Lung (tissue), 11 donors: ENCODE measurements at regions not wholly inside any gene's neighbourhood (a gene's known extent, or its start where the extent isn't known, plus 50 kb on each side); places are given as distances from the start of the nearest gene placed in this dataset.

Experiments
- ATAC-seq: fragments of 200-7000 bp; cut with Tn5 transposase; one replicate; pipeline ENCODE4 v1.9.1; 2020; ENCODE audit warnings: moderate number of reproducible peaks; ENCODE audit not compliant: insufficient read depth, low FRiP score
- DNase-seq, 3 donors: peaks; one replicate each; pipeline ENCODE4 v3.0.0-alpha.2; 2013 to 2017
- H3K27ac ChIP-seq, 2 donors: one replicate each; pipeline ENCODE4 v1.5.1; 2013; ENCODE audit warnings: mild to moderate bottlenecking in 2 of 2, moderate library complexity in 2 of 2, control low read depth in 1 of 2, inconsistent platforms in 1 of 2, low read depth in 1 of 2, low read length in 1 of 2
- H3K27me3 ChIP-seq, 3 donors: one replicate each; pipeline ENCODE4 v1.5.1; 2013; ENCODE audit warnings: low read length in 2 of 3; ENCODE audit not compliant: control insufficient read depth in 3 of 3, insufficient read depth in 3 of 3
- H3K36me3 ChIP-seq, 4 donors: one replicate each; pipeline ENCODE4 v1.5.1; 2013; ENCODE audit warnings: low read length in 4 of 4, mild to moderate bottlenecking in 1 of 4, moderate library complexity in 1 of 4; ENCODE audit not compliant: control insufficient read depth in 4 of 4, insufficient read depth in 4 of 4
- H3K4me1 ChIP-seq, 5 donors: one replicate each; pipeline ENCODE4 v1.5.1; 2013; ENCODE audit warnings: low read length in 5 of 5, mild to moderate bottlenecking in 2 of 5, moderate library complexity in 1 of 5; ENCODE audit not compliant: control insufficient read depth in 5 of 5, insufficient read depth in 5 of 5
- H3K4me3 ChIP-seq: one replicate; pipeline ENCODE4 v1.5.1; 2013; ENCODE audit warnings: mild to moderate bottlenecking, control low read depth, moderate library complexity
- H3K9ac ChIP-seq, 2 donors: one replicate each; pipeline ENCODE4 v1.5.1; 2013; ENCODE audit warnings: low read length in 2 of 2, control low read depth in 1 of 2; ENCODE audit not compliant: insufficient read depth in 1 of 2
- H3K9me3 ChIP-seq, 4 donors: one replicate each; pipeline ENCODE4 v1.5.1; 2013; ENCODE audit warnings: low read length in 3 of 4, mild to moderate bottlenecking in 1 of 4, moderate library complexity in 1 of 4; ENCODE audit not compliant: control insufficient read depth in 4 of 4, insufficient read depth in 3 of 4
- WGBS, 2 donors: extraction: QIAGEN DNeasy Blood & Tissue Kit; methylation state at CpG; one replicate each; pipeline ENCODE4 v1.1.7; 2013; 5-methylcytosine and 5-hydroxymethylcytosine counted together
- TF ChIP-seq, protein P1 (sequence below): IDR thresholded peaks from 2 replicates; pipeline ENCODE4 v1.5.1; 2012; ENCODE audit warnings: mild to moderate bottlenecking; ENCODE audit errors: control extremely low read depth, extremely low read depth
- donor health status: control.
- donor health status: control.
- donor health status: Bipolar disorder and iron deficiency.
- donor health status: healthy.
- donor health status: DM: yes; HTN: yes; CAD: no.

DNA sequence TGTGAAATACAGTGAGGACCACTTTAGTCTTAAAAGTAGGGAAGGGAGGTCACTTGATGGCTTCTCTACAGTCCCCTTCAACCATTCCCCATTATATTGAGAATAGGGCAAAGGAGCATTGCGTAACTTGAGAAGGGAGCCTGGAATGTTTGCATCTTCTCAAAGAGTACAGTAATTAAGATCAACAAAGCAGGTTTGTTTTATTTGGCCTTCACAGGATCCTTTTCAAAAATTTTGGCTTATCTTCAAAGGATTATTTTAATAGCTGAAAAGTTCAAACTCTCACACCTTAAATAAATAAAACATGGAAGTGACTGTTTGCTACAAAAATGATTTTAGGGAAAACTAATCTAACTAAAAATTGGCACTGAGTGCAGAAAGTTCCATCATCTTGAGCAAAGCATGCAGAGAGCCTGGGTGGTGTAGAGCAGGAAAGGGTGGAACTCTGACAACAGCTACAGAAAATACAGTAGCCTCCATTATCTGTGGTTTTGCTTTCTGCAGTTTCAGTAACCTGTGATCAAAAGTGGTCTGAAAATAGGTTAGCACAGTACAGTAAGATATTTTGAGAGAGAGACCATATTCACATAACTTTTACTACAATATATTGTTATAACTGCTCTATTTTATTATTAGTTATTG lies 214.0 kb downstream of the MDFIC start:
- ATAC-seq, result peak; percentile 67
- no peaks in the 10 kb centered on the region for H3K36me3 ChIP-seq
- H3K4me3 ChIP-seq, result no peak overlapping the region
- H3K4me1 ChIP-seq, result peaks cover 0 to 13% (median 0%) of the 10 kb centered on the region in 5 donors
- no peaks in the 10 kb centered on the region for H3K27me3 ChIP-seq
- WGBS, 2 donors, result 61 to 86% methylated on average over 1 of the region's 1 CpG
- H3K9ac ChIP-seq, result no peak overlapping the region
- no peak overlapping the region for H3K27ac ChIP-seq
- no peaks in the 10 kb centered on the region for H3K9me3 ChIP-seq
- DNase-seq, result peak in 2 of 3 donors; percentile 50 to 71
- TF ChIP-seq, protein P1, sequence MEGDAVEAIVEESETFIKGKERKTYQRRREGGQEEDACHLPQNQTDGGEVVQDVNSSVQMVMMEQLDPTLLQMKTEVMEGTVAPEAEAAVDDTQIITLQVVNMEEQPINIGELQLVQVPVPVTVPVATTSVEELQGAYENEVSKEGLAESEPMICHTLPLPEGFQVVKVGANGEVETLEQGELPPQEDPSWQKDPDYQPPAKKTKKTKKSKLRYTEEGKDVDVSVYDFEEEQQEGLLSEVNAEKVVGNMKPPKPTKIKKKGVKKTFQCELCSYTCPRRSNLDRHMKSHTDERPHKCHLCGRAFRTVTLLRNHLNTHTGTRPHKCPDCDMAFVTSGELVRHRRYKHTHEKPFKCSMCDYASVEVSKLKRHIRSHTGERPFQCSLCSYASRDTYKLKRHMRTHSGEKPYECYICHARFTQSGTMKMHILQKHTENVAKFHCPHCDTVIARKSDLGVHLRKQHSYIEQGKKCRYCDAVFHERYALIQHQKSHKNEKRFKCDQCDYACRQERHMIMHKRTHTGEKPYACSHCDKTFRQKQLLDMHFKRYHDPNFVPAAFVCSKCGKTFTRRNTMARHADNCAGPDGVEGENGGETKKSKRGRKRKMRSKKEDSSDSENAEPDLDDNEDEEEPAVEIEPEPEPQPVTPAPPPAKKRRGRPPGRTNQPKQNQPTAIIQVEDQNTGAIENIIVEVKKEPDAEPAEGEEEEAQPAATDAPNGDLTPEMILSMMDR, result no peak

GRCh38 chr7:115135146-115135545 lies 213.3 kb downstream of the MDFIC start:
- DNase-seq (no peak), ATAC-seq (no peak)
- Histone ChIP-seq H3K36me3 (no peaks in the 10 kb centered on the region), H3K27ac (no peak overlapping the region), H3K4me1 (peaks cover 0 to 13% (median 0%) of the 10 kb centered on the region in 5 donors), H3K9me3 (no peaks in the 10 kb centered on the region), H3K27me3 (no peaks in the 10 kb centered on the region), H3K4me3 (no peak overlapping the region), H3K9ac (no peak overlapping the region)
- 7 to 23% methylated on average over 4 of the region's 4 CpGs for WGBS, 2 donors
- TF ChIP-seq, protein P1, result no peak

DNA sequence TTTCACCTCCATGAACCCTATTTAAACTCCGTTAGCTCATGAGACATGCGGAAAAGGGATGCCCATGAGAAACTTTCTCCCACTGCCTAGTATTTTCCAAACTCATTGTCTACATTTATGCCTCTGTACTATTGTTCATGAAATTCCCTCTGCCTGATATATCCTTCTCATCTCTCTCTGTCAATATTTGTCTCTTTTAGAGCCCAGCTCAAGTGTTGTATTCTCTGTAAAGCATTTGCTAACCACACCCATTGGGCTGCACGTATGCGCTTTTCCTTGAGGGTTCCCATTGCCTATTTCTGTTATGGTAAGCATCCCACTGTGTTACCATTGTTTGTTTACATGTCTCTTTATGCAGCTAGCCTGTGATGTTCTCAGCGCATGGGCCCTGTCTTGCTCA lies 211.4 kb downstream of the MDFIC start:
- ATAC-seq, result no peak
- H3K4me1 ChIP-seq, result peaks cover 0 to 17% (median 0%) of the 10 kb centered on the region in 5 donors
- no peak for DNase-seq
- H3K9ac ChIP-seq, result no peak overlapping the region
- H3K27me3 ChIP-seq, result no peaks in the 10 kb centered on the region
- H3K4me3 ChIP-seq, result no peak overlapping the region
- TF ChIP-seq, protein P1, result no peak
- WGBS, 2 donors, result 88 to 94% methylated on average over 5 of the region's 5 CpGs
- H3K36me3 ChIP-seq, result no peaks in the 10 kb centered on the region
- no peaks in the 10 kb centered on the region for H3K9me3 ChIP-seq
- no peak overlapping the region for H3K27ac ChIP-seq

DNA sequence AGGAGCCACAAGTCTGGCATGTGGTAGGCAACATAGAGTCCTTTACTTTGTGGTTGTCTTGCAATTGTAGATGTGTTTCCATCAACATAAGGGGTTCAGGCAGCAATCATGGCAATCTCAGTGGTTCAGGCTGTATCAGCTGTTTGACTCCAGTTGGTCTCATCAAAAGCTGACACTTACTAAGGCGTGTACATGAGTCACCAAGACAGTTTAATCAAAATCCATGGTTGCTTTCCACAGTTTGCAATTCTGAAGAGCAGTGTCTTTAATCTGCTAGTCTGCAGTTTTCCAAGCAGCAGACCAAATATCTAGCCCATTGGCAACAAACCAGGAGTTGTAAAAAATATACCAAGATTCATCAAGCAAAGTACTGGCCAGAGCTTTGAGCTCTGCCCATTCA lies 210.2 kb downstream of the MDFIC start:
- H3K4me1 ChIP-seq, result peaks cover 0 to 17% (median 0%) of the 10 kb centered on the region in 5 donors
- no peaks in the 10 kb centered on the region for H3K9me3 ChIP-seq
- H3K4me3 ChIP-seq, result no peak overlapping the region
- no peak overlapping the region for H3K9ac ChIP-seq
- H3K27me3 ChIP-seq, result no peaks in the 10 kb centered on the region
- TF ChIP-seq, protein P1, result no peak
- no peak for DNase-seq
- 93 to 94% methylated on average over 1 of the region's 1 CpG for WGBS, 2 donors
- no peak for ATAC-seq
- H3K36me3 ChIP-seq, result no peaks in the 10 kb centered on the region
- H3K27ac ChIP-seq, result no peak overlapping the region
